GM23338 (cell line): ENCODE measurements at regions not wholly inside any gene's neighbourhood (a gene's known extent, or its start where the extent isn't known, plus 50 kb on each side); places are given as distances from the start of the nearest gene placed in this dataset.

Experiments used
- ATAC-seq: fragments of 200-7000 bp; cut with Tn5 transposase; 3 replicates; pipeline ENCODE4 v1.9.1; 2020
- DNase-seq: peaks from one replicate; pipeline ENCODE4 v3.0.0-alpha.2; 2015; ENCODE audit warnings: low spot score
- H2AFZ ChIP-seq: fragments of 200-600 bp; sonication (generic); 2 replicates; pipeline ENCODE4 v1.8.0; 2016; ENCODE audit warnings: antibody characterized with exemption, mild to moderate bottlenecking, moderate library complexity
- H3F3A ChIP-seq: fragments of 200-600 bp; sonication (generic); replicated peaks from 2 replicates; pipeline ENCODE4 v1.8.0; 2017; ENCODE audit warnings: antibody characterized with exemption, mixed run types, low read depth
- H3K27ac ChIP-seq: fragments of 200-600 bp; sonication (generic); 2 replicates; pipeline ENCODE4 v1.6.1; 2016; ENCODE audit warnings: low read depth
- H3K27me3 ChIP-seq: fragments of 200-600 bp; sonication (generic); 2 replicates; pipeline ENCODE4 v1.8.0; 2016; ENCODE audit warnings: mild to moderate bottlenecking, mixed run types, moderate library complexity; ENCODE audit not compliant: insufficient read depth
- H3K36me3 ChIP-seq: fragments of 200-600 bp; sonication (generic); 2 replicates; pipeline ENCODE4 v1.8.0; 2016; ENCODE audit warnings: mild to moderate bottlenecking; ENCODE audit not compliant: insufficient read depth
- H3K4me1 ChIP-seq: fragments of 200-600 bp; sonication (generic); 2 replicates; pipeline ENCODE4 v1.8.0; 2016; ENCODE audit warnings: mild to moderate bottlenecking, moderate library complexity; ENCODE audit not compliant: insufficient read depth
- H3K4me2 ChIP-seq: fragments of 200-600 bp; sonication (generic); 2 replicates; pipeline ENCODE4 v1.7.1; 2017; ENCODE audit warnings: mixed run types
- H3K4me3 ChIP-seq: fragments of 200-600 bp; sonication (generic); 2 replicates; pipeline ENCODE4 v1.6.1; 2016; ENCODE audit warnings: mixed run types
- H3K79me2 ChIP-seq: fragments of 200-600 bp; sonication (generic); replicated peaks from 2 replicates; pipeline ENCODE4 v1.8.0; 2017; ENCODE audit warnings: mild to moderate bottlenecking; ENCODE audit not compliant: insufficient read depth
- H3K9me2 ChIP-seq: fragments of 200-600 bp; sonication (generic); 2 replicates; pipeline ENCODE4 v1.8.0; 2017; ENCODE audit not compliant: insufficient read depth
- H4K20me1 ChIP-seq: fragments of 200-600 bp; sonication (generic); replicated peaks from 2 replicates; pipeline ENCODE4 v1.8.0; 2017; ENCODE audit warnings: mild to moderate bottlenecking; ENCODE audit not compliant: insufficient read depth
- H3K27ac Mint-ChIP-seq: 2 replicates; pipeline ENCODE4 v1.8.0; 2020; ENCODE audit warnings: inconsistent platforms, mild to moderate bottlenecking, moderate library complexity, mixed read lengths
- H3K27me3 Mint-ChIP-seq: 3 replicates; pipeline ENCODE4 v1.8.0; 2022; ENCODE audit warnings: low read depth, mild to moderate bottlenecking, moderate library complexity, mixed read lengths, inconsistent platforms; ENCODE audit not compliant: insufficient read depth, poor library complexity
- H3K36me3 Mint-ChIP-seq: 3 replicates; pipeline ENCODE4 v1.8.0; 2021; ENCODE audit warnings: low read depth, mild to moderate bottlenecking, inconsistent platforms, moderate library complexity, mixed read lengths
- H3K4me1 Mint-ChIP-seq: 3 replicates; pipeline ENCODE4 v1.8.0; 2020; ENCODE audit warnings: mild to moderate bottlenecking, inconsistent platforms, mixed read lengths
- H3K4me3 Mint-ChIP-seq: 3 replicates; pipeline ENCODE4 v1.8.0; 2021; ENCODE audit warnings: moderate library complexity, mild to moderate bottlenecking, inconsistent platforms, mixed read lengths
- H3K9me3 Mint-ChIP-seq: 3 replicates; pipeline ENCODE4 v1.8.0; 2020; ENCODE audit warnings: moderate library complexity, mild to moderate bottlenecking, inconsistent platforms, mixed read lengths
- CREB1 ChIP-seq: fragments of 250-450 bp; sonication (Bioruptor Pico); IDR thresholded peaks from 2 replicates; pipeline ENCODE4 v1.5.0; 2020; ENCODE audit warnings: low read depth, mild to moderate bottlenecking, moderate library complexity
- EZH2 ChIP-seq: fragments of 200-600 bp; sonication (generic); IDR thresholded peaks from one replicate; pipeline ENCODE4 v1.8.0; 2017; ENCODE audit warnings: antibody characterized with exemption, mild to moderate bottlenecking, low read depth; ENCODE audit not compliant: unreplicated experiment
- EZH2phosphoT487 ChIP-seq: fragments of 200-600 bp; sonication (generic); IDR thresholded peaks from one replicate; pipeline ENCODE4 v1.8.1; 2018; ENCODE audit warnings: antibody characterized with exemption; ENCODE audit not compliant: unreplicated experiment
- JUNB ChIP-seq: IDR thresholded peaks from one replicate; pipeline ENCODE4 v1.6.1; 2016; ENCODE audit warnings: antibody characterized with exemption; ENCODE audit not compliant: unreplicated experiment
- NANOG ChIP-seq: IDR thresholded peaks from 2 replicates; pipeline ENCODE4 v1.6.1; 2016; ENCODE audit warnings: antibody characterized with exemption, borderline replicate concordance
- POLR2AphosphoS5 ChIP-seq: IDR thresholded peaks from 2 replicates; pipeline ENCODE4 v1.6.1; 2016; ENCODE audit warnings: antibody characterized with exemption, low read depth
- STAT1 ChIP-seq: IDR thresholded peaks from one replicate; pipeline ENCODE4 v1.6.1; 2016; ENCODE audit warnings: antibody characterized with exemption; ENCODE audit not compliant: unreplicated experiment
- ZNF114 ChIP-seq: fragments of 250-450 bp; sonication (Bioruptor Pico); IDR thresholded peaks from 2 replicates; pipeline ENCODE4 v1.5.0; 2020; ENCODE audit warnings: mild to moderate bottlenecking, moderate library complexity
- ZNF331 ChIP-seq: fragments of 250-450 bp; sonication (Bioruptor Pico); IDR thresholded peaks from 2 replicates; pipeline ENCODE4 v1.5.0; 2020; ENCODE audit warnings: low read depth, mild to moderate bottlenecking, moderate library complexity
- TF ChIP-seq, protein P1 (sequence below): IDR thresholded peaks from 2 replicates; pipeline ENCODE4 v1.6.1; 2016; ENCODE audit warnings: antibody characterized with exemption
- TF ChIP-seq, protein P2 (sequence below), 2 experiments: fragments of 200-600 bp in 1 of 2; sonication (generic) in 1 of 2; conservative IDR thresholded peaks; 2 replicates each; pipeline versions ENCODE4 v1.5.1 to v1.6.1; 2016 to 2017; ENCODE audit warnings: antibody characterized with exemption in 2 of 2, low read depth in 2 of 2, mild to moderate bottlenecking in 2 of 2, moderate library complexity in 1 of 2
- TF ChIP-seq, protein P3 (sequence below): IDR thresholded peaks from one replicate; pipeline ENCODE4 v1.6.1; 2018; ENCODE audit warnings: antibody characterized with exemption; ENCODE audit not compliant: unreplicated experiment
- TF ChIP-seq, protein P4 (sequence below): fragments of 250-450 bp; sonication (Bioruptor Pico); IDR thresholded peaks from 2 replicates; pipeline ENCODE4 v1.5.0; 2020; ENCODE audit warnings: mild to moderate bottlenecking, moderate library complexity

DNA sequence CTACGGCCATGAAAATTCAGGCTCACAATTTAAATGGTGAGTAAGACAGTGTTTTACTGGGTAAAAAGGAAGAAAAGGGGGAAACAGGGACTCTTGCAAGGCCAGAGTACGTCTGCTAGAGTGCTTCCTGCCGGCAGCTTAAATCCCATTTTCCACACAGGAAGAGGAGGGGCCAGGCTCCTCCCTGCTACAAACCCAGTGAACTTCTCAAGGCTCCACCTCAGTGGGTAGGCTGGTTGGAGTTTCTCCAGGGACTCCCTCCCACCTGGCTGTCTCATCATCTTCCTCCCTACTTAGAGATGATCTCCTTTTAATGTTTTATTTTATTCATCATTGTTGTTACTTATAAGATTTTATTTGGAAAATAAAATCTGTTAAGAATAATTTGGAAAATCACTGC, 62.6 kb upstream of the SEMA3C start:
- Mint-ChIP-seq H3K27me3 (no peaks in the 10 kb centered on the region), H3K4me3 (no peak overlapping the region), H3K36me3 (no peaks in the 10 kb centered on the region; the same call in 1 of the 3 replicates), H3K9me3 (peaks cover 9% of the 10 kb centered on the region; the same call in 1 of the 3 replicates), H3K27ac (no peak overlapping the region), H3K4me1 (no peaks in the 10 kb centered on the region)
- Histone ChIP-seq H3K4me2 (no peak overlapping the region), H3K4me3 (no peak overlapping the region), H3K36me3 (no peaks in the 10 kb centered on the region), H3K27me3 (no peaks in the 10 kb centered on the region), H3K27ac (no peak overlapping the region), H3K4me1 (no peaks in the 10 kb centered on the region), H3F3A (no peaks in the 10 kb centered on the region), H3K79me2 (no peaks in the 10 kb centered on the region), H4K20me1 (no peaks in the 10 kb centered on the region), H2AFZ (peak overlapping the region; percentile 75; the same call in 1 of the 2 replicates), H3K9me2 (peaks cover 6% of the 10 kb centered on the region)
- TF ChIP-seq NANOG (no peak), ZNF114 (no peak), JUNB (no peak), STAT1 (no peak), EZH2phosphoT487 (no peak), POLR2AphosphoS5 (no peak), EZH2 (no peak), CREB1 (CRISPR knock-in tag) (no peak), ZNF331 (CRISPR knock-in tag) (no peak)
- TF ChIP-seq, protein P1, sequence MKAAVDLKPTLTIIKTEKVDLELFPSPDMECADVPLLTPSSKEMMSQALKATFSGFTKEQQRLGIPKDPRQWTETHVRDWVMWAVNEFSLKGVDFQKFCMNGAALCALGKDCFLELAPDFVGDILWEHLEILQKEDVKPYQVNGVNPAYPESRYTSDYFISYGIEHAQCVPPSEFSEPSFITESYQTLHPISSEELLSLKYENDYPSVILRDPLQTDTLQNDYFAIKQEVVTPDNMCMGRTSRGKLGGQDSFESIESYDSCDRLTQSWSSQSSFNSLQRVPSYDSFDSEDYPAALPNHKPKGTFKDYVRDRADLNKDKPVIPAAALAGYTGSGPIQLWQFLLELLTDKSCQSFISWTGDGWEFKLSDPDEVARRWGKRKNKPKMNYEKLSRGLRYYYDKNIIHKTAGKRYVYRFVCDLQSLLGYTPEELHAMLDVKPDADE = no peak
- TF ChIP-seq, protein P2, sequence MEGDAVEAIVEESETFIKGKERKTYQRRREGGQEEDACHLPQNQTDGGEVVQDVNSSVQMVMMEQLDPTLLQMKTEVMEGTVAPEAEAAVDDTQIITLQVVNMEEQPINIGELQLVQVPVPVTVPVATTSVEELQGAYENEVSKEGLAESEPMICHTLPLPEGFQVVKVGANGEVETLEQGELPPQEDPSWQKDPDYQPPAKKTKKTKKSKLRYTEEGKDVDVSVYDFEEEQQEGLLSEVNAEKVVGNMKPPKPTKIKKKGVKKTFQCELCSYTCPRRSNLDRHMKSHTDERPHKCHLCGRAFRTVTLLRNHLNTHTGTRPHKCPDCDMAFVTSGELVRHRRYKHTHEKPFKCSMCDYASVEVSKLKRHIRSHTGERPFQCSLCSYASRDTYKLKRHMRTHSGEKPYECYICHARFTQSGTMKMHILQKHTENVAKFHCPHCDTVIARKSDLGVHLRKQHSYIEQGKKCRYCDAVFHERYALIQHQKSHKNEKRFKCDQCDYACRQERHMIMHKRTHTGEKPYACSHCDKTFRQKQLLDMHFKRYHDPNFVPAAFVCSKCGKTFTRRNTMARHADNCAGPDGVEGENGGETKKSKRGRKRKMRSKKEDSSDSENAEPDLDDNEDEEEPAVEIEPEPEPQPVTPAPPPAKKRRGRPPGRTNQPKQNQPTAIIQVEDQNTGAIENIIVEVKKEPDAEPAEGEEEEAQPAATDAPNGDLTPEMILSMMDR (conservative IDR thresholded peaks at IDR 0.05; ENCODE audit: low read depth in 2 of 2) = no peak
- TF ChIP-seq, protein P3, sequence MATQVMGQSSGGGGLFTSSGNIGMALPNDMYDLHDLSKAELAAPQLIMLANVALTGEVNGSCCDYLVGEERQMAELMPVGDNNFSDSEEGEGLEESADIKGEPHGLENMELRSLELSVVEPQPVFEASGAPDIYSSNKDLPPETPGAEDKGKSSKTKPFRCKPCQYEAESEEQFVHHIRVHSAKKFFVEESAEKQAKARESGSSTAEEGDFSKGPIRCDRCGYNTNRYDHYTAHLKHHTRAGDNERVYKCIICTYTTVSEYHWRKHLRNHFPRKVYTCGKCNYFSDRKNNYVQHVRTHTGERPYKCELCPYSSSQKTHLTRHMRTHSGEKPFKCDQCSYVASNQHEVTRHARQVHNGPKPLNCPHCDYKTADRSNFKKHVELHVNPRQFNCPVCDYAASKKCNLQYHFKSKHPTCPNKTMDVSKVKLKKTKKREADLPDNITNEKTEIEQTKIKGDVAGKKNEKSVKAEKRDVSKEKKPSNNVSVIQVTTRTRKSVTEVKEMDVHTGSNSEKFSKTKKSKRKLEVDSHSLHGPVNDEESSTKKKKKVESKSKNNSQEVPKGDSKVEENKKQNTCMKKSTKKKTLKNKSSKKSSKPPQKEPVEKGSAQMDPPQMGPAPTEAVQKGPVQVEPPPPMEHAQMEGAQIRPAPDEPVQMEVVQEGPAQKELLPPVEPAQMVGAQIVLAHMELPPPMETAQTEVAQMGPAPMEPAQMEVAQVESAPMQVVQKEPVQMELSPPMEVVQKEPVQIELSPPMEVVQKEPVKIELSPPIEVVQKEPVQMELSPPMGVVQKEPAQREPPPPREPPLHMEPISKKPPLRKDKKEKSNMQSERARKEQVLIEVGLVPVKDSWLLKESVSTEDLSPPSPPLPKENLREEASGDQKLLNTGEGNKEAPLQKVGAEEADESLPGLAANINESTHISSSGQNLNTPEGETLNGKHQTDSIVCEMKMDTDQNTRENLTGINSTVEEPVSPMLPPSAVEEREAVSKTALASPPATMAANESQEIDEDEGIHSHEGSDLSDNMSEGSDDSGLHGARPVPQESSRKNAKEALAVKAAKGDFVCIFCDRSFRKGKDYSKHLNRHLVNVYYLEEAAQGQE = no peak
- TF ChIP-seq, protein P4, sequence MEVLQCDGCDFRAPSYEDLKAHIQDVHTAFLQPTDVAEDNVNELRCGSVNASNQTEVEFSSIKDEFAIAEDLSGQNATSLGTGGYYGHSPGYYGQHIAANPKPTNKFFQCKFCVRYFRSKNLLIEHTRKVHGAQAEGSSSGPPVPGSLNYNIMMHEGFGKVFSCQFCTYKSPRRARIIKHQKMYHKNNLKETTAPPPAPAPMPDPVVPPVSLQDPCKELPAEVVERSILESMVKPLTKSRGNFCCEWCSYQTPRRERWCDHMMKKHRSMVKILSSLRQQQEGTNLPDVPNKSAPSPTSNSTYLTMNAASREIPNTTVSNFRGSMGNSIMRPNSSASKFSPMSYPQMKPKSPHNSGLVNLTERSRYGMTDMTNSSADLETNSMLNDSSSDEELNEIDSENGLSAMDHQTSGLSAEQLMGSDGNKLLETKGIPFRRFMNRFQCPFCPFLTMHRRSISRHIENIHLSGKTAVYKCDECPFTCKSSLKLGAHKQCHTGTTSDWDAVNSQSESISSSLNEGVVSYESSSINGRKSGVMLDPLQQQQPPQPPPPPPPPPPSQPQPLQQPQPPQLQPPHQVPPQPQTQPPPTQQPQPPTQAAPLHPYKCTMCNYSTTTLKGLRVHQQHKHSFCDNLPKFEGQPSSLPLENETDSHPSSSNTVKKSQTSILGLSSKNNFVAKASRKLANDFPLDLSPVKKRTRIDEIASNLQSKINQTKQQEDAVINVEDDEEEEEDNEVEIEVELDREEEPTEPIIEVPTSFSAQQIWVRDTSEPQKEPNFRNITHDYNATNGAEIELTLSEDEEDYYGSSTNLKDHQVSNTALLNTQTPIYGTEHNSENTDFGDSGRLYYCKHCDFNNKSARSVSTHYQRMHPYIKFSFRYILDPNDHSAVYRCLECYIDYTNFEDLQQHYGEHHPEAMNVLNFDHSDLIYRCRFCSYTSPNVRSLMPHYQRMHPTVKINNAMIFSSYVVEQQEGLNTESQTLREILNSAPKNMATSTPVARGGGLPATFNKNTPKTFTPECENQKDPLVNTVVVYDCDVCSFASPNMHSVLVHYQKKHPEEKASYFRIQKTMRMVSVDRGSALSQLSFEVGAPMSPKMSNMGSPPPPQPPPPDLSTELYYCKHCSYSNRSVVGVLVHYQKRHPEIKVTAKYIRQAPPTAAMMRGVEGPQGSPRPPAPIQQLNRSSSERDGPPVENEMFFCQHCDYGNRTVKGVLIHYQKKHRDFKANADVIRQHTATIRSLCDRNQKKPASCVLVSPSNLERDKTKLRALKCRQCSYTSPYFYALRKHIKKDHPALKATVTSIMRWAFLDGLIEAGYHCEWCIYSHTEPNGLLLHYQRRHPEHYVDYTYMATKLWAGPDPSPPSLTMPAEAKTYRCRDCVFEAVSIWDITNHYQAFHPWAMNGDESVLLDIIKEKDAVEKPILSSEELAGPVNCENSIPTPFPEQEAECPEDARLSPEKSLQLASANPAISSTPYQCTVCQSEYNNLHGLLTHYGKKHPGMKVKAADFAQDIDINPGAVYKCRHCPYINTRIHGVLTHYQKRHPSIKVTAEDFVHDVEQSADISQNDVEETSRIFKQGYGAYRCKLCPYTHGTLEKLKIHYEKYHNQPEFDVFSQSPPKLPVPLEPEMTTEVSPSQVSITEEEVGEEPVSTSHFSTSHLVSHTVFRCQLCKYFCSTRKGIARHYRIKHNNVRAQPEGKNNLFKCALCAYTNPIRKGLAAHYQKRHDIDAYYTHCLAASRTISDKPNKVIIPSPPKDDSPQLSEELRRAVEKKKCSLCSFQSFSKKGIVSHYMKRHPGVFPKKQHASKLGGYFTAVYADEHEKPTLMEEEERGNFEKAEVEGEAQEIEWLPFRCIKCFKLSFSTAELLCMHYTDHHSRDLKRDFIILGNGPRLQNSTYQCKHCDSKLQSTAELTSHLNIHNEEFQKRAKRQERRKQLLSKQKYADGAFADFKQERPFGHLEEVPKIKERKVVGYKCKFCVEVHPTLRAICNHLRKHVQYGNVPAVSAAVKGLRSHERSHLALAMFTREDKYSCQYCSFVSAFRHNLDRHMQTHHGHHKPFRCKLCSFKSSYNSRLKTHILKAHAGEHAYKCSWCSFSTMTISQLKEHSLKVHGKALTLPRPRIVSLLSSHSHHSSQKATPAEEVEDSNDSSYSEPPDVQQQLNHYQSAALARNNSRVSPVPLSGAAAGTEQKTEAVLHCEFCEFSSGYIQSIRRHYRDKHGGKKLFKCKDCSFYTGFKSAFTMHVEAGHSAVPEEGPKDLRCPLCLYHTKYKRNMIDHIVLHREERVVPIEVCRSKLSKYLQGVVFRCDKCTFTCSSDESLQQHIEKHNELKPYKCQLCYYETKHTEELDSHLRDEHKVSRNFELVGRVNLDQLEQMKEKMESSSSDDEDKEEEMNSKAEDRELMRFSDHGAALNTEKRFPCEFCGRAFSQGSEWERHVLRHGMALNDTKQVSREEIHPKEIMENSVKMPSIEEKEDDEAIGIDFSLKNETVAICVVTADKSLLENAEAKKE = no peak
- DNase-seq (no peak), ATAC-seq (no peak)
